ENCODE measurements at regions not wholly inside any gene's neighbourhood (a gene's known extent, or its start where the extent isn't known, plus 50 kb on each side); places are given as distances from the start of the nearest gene placed in this dataset.

DNA sequence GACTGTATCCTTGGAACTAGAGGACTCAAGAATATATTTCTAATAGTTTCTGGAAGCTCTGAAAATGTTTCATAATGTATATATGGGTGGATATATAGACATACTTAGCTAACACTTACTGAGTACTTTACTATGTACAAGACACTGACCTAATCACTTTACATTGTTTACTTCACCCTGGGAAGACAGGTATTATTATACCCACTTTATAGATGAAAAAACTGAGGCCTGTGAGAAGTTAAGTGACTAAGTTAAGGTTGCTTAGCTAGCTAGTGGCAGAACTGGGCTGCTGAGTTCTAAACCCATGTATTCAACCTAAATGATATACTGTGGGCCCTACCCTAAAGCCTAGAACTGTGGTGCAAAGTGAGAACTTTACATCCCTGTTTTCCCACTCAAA lies 79.1 kb upstream of the SSTR1 start:
- POLR2A ChIA-PET (ENCODE audit: low non-redundant PET), result no interaction called here
- CTCF ChIA-PET, result no interaction called here

DNA sequence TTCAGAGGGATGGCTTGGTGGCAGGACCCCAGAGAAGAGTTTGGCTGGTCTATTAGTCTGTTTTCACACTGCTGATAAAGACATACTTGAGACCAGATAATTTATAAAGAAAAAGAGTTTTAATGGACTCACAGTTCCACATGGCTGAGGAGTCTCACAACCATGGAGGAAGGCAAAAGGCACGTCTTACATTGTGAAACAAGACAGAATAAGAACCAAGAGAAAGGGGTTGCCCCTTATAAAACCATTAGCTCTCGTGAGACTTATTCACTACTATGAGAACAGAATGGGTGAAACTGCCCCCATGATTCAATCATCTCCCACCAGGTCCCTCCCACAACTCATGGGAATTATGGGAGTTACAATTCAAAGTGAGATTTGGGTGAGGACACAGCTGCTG lies 78.5 kb upstream of the SSTR1 start:
- ChIA-PET CTCF (interaction anchor here (0.6 kb wide), 1 partner anchor 18 kb away, joined by 3 read pairs; no protein-coding TSS in a partner anchor), POLR2A (ENCODE audit: low non-redundant PET) (no interaction called here)
- TF ChIP-seq, protein P1, sequence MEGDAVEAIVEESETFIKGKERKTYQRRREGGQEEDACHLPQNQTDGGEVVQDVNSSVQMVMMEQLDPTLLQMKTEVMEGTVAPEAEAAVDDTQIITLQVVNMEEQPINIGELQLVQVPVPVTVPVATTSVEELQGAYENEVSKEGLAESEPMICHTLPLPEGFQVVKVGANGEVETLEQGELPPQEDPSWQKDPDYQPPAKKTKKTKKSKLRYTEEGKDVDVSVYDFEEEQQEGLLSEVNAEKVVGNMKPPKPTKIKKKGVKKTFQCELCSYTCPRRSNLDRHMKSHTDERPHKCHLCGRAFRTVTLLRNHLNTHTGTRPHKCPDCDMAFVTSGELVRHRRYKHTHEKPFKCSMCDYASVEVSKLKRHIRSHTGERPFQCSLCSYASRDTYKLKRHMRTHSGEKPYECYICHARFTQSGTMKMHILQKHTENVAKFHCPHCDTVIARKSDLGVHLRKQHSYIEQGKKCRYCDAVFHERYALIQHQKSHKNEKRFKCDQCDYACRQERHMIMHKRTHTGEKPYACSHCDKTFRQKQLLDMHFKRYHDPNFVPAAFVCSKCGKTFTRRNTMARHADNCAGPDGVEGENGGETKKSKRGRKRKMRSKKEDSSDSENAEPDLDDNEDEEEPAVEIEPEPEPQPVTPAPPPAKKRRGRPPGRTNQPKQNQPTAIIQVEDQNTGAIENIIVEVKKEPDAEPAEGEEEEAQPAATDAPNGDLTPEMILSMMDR (conservative IDR thresholded peaks at IDR 0.05; ENCODE audit: low read depth), result no peak
- DNase-seq (ENCODE audit: low spot score), result no peak
- H3K27ac ChIP-seq, result no peak overlapping the region

More for the DNA sequence above, 79.1 kb upstream of the SSTR1 start:
- TF ChIP-seq, protein P1 (conservative IDR thresholded peaks at IDR 0.05; ENCODE audit: low read depth), result no peak
- no peak overlapping the region for H3K27ac ChIP-seq
- no peak for DNase-seq (ENCODE audit: low spot score)

DNA sequence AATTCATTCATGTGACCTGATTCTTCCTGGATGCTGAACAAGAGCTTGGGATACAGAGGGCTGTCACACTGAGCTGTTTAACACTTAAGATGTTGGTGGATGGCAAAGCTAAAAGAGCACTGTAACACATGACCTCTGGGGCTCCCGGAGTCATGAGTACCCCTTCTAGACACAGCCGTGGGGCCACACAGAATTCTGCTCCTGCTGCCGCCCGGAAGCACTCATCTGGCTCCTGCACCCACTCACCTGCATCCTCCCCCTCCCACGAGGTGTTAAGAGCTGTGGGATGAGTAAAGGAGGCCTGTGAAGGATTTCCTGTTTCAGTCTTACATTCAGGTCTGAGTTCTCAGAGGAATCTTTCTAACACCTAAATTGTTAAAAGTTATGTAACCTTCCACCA lies 78.0 kb upstream of the SSTR1 start:
- TF ChIP-seq, protein P1 (conservative IDR thresholded peaks at IDR 0.05; ENCODE audit: low read depth), result no peak
- ChIA-PET POLR2A (ENCODE audit: low non-redundant PET) (no interaction called here), CTCF (interaction anchor here (0.6 kb wide), 2 partner anchors 18 to 43 kb away, joined by 3 read pairs; no protein-coding TSS in a partner anchor)
- DNase-seq (ENCODE audit: low spot score), result no peak
- no peak overlapping the region for H3K27ac ChIP-seq

DNA sequence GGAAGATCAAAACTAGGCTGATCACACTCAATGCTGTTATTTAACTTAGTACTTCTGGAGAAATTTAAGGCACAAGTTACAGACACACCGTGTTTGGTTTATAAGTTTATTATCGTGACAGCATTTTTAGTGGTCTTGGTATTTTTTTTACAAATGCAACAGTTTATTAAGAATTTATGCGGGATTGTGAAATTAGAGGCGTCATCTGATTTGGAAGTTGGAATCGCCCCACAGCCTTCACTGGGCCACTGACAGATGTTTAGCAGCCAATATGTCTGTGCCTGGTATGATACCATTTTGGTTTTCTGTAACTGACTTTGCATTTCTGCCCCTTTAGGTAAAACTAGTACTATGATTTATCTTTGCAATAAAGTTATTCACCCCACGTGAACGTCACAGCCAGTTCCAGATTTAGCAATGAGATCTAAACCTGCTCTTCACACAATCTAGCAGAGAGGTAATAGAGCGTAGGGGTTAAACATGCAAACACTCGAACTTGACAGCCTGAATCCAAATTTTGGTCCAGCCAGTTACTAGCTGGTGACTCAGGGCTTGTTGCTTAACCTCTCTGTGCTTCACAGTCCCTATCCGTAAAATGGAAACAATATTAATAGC lies 73.2 kb upstream of the SSTR1 start:
- CTCF ChIA-PET, result no interaction called here
- no peak overlapping the region for H3K27ac ChIP-seq
- no peak for DNase-seq (ENCODE audit: low spot score)
- TF ChIP-seq, protein P1 (conservative IDR thresholded peaks at IDR 0.05; ENCODE audit: low read depth), result no peak
- POLR2A ChIA-PET (ENCODE audit: low non-redundant PET), result no interaction called here

DNA sequence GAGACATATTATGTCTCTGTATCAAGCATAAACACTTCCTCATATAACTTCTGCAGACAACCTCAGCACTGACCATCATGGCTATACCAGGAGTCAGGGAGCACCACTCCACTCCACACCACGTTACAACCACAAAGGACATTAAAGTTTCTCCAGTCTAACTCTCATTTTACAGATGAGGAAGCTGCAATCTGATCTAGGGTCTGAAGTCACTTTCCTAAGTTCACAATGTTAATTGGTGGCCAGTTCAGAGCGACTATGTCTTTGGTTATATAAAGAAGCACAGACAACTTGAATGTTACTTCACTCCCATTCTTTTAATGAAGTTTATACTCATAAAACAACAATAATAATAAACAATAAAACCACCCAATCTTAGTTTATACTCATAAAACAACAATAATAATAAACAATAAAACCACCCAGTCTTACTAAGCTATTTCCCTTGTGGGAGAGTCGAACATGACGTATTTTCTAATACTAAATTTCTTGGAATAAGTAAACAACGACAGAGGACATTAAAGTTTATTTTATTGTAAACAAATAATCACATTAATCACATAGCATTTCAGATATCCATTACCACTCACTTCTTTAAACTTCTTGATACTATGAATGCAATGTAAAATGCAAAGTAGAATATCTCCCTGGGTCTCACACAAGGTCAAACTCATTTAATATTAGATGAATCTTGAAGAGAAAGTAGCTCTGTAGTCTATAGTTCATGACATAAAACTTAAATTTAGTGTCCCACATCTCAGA lies 72.4 kb upstream of the SSTR1 start:
- DNase-seq (ENCODE audit: low spot score), result no peak
- CTCF ChIA-PET, result interaction anchor here (0.6 kb wide), 1 partner anchor 844 kb away, joined by 3 read pairs; no protein-coding TSS in a partner anchor
- TF ChIP-seq, protein P1 (conservative IDR thresholded peaks at IDR 0.05; ENCODE audit: low read depth), result no peak

DNA sequence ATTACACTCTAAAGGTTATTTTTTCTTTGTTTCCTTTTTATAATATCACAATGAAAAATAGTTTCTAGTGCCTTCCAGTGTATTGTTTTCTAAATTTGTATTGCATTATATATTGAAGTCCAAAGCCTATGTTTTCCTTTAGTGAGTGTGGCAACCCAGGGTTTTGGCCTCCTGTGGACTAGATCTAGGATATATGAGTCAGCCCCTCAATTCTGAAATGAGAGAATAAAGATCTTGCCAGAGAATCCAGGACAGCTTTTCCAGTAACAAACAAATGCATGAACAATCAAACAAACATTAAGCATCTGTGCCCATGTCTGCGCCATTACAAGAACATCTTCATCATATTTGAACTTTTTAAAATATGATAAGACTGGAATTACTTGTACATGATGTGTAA lies 70.7 kb upstream of the SSTR1 start:
- CTCF ChIA-PET, result no interaction called here
- TF ChIP-seq, protein P1 (conservative IDR thresholded peaks at IDR 0.05; ENCODE audit: low read depth), result no peak
- no peak for DNase-seq (ENCODE audit: low spot score)
- POLR2A ChIA-PET (ENCODE audit: low non-redundant PET), result no interaction called here
- H3K27ac ChIP-seq, result no peak overlapping the region

More for the DNA sequence above, 72.4 kb upstream of the SSTR1 start:
- no peak overlapping the region for H3K27ac ChIP-seq
- POLR2A ChIA-PET (ENCODE audit: low non-redundant PET), result no interaction called here

All from RWPE1 (cell line).